Mesodermal cell (in vitro differentiated cells): ENCODE measurements at regions not wholly inside any gene's neighbourhood (a gene's known extent, or its start where the extent isn't known, plus 50 kb on each side); places are given as distances from the start of the nearest gene placed in this dataset.
A peak's percentile ranks its signal among the peaks of the same experiment; 100 is the strongest.

Experiments
- H3K27ac ChIP-seq: 2 replicates; pipeline ENCODE4 v1.7.0; 2013; ENCODE audit warnings: mild to moderate bottlenecking, low read depth, low read length, moderate library complexity; ENCODE audit not compliant: severe bottlenecking
- H3K36me3 ChIP-seq: 2 replicates; pipeline ENCODE4 v1.7.1; 2013; ENCODE audit warnings: mild to moderate bottlenecking, low read length, moderate library complexity; ENCODE audit not compliant: control insufficient read depth, insufficient read depth
- H3K4me1 ChIP-seq: one replicate; pipeline ENCODE4 v1.7.1; 2013; ENCODE audit warnings: mild to moderate bottlenecking, low read length; ENCODE audit not compliant: insufficient read depth, control insufficient read depth, poor library complexity, severe bottlenecking
- H3K4me3 ChIP-seq: 2 replicates; pipeline ENCODE4 v1.7.0; 2013; ENCODE audit warnings: low read length, control low read depth, mild to moderate bottlenecking; ENCODE audit not compliant: insufficient read depth, poor library complexity, severe bottlenecking; ENCODE audit errors: extremely low read depth
- H3K9me3 ChIP-seq: 2 replicates; pipeline ENCODE4 v1.7.1; 2013; ENCODE audit warnings: mild to moderate bottlenecking, low read length, moderate library complexity; ENCODE audit not compliant: control insufficient read depth
- WGBS, 2 experiments: methylation state at CpG; one replicate each; pipeline ENCODE4 v1.1.5; 2013; ENCODE audit warnings: missing lambda C conversion rate in 2 of 2; ENCODE audit not compliant: insufficient coverage in 2 of 2; 5-methylcytosine and 5-hydroxymethylcytosine counted together

DNA sequence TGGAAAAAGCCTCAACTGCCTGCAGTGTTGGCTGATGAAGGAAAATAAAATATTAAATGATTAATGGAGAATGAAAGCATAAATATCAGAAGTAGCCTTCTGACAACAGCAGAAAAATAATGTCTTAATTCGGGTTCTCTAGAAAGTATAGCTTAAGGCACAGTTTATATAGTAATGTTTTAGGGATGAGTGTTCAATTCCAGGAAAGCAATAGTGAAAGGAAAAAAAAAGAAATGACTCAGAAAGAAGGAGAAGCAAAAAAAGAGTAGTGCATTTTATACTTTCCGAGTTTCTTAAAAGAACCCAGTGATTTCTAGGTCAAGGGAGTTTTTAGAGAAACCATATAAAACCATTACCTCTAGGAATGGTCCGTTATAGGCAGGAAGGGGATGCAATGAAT, 137.3 kb downstream of the HTR1B start:
- WGBS, 2 experiments, result 92 to 100% methylated on average over 1 of the region's 3 CpGs
- Histone ChIP-seq H3K36me3 (no peaks in the 10 kb centered on the region), H3K27ac (no peak overlapping the region)

DNA sequence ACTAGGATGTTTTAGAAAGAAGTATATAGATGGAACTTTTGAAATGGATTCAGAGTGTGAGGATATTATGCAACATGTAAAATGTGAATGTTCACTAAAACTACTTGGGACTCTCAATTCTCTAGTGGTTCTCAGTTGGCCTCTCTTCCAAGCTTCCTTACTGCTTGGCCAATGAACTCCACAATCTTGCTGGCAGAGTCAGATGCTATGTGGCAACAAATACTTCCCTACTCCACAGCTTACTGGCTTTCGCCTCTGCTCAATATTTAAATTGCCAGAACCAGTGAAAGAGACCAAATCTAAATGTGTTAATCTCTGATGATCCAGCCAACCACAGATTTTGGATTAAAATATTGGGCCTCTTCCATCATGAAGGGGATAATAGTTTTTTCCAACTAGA, 138.4 kb downstream of the HTR1B start:
- Histone ChIP-seq H3K4me1 (no peaks in the 10 kb centered on the region), H3K4me3 (no peak overlapping the region), H3K36me3 (no peaks in the 10 kb centered on the region), H3K9me3 (no peaks in the 10 kb centered on the region), H3K27ac (no peak overlapping the region)
- no CpG with 5 or more reads among the region's 1 CpG for WGBS, 2 experiments

More for the DNA sequence above, 137.3 kb downstream of the HTR1B start:
- no peaks in the 10 kb centered on the region for H3K4me1 ChIP-seq
- no peak overlapping the region for H3K4me3 ChIP-seq
- no peaks in the 10 kb centered on the region for H3K9me3 ChIP-seq

DNA sequence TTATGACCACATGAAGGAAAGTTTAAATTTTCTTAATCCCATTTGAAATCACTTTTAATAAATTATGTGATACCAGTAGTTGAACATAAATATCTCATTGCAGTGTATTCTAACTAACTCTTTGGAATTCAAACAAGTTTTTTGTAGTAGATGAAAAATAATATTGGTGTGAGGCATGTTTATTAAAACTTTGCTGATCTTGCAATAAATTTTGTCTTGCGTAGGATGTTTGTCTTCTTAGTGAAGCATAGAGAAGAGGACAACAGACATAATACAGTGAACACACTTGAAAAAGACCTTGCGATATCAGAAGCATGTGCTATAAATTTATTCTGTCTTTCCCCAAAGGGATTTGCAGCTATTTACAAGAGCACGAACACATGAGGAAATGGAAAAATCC, 140.7 kb downstream of the HTR1B start:
- H3K36me3 ChIP-seq, result no peaks in the 10 kb centered on the region
- H3K4me3 ChIP-seq, result no peak overlapping the region
- H3K9me3 ChIP-seq, result no peaks in the 10 kb centered on the region
- H3K27ac ChIP-seq, result no peak overlapping the region
- 100% methylated on average over 1 of the region's 3 CpGs; no CpG with 5 or more reads in 1 of the 2 experiments for WGBS, 2 experiments
- no peaks in the 10 kb centered on the region for H3K4me1 ChIP-seq

DNA sequence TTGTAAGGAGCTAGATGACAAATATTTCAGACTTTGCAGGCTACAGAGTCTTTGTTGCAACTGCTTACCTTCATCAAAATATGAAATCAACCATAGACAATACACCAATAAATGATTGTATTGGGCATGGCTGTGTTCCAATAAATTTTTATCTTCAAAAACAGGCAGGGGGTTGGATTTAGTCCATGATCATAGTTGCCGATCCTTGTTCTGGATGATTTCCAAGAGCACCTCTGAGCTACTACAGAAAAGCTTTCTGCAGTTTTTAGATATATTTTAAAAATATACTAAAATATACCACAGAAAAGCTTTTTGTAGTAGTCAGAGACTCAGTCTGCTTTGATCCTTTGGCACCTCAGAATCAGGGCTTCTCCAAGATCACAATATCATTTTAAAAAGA, 145.0 kb downstream of the HTR1B start:
- Histone ChIP-seq H3K4me1 (no peaks in the 10 kb centered on the region), H3K36me3 (no peaks in the 10 kb centered on the region), H3K9me3 (no peaks in the 10 kb centered on the region), H3K27ac (no peak overlapping the region), H3K4me3 (no peak overlapping the region)
- whole genome bisulfite sequencing, 2 experiments, result no CpG with 5 or more reads among the region's 1 CpG

DNA sequence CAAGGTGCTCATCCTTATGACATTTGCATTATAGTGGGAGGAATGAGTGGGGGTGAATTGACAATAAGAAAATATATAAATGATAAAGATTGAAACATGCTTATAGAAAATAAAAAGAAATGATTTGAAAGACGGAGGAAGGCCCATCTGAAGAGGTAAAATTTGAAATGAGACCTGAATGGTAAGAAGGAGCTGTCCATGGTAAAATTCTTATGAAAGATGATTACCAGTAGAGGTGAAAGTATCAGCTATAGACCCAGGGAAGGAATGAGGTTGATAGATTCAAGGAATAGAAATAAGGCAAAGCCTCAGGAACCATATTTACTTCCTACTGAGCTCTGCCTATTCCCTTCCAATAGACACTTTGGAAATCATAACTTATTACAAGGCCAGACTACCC, 149.7 kb downstream of the HTR1B start:
- Histone ChIP-seq H3K4me3 (no peak overlapping the region), H3K4me1 (no peaks in the 10 kb centered on the region), H3K27ac (no peak overlapping the region), H3K9me3 (no peaks in the 10 kb centered on the region), H3K36me3 (no peaks in the 10 kb centered on the region)
- WGBS, 2 experiments, result 83 to 93% methylated on average over 1 of the region's 1 CpG

DNA sequence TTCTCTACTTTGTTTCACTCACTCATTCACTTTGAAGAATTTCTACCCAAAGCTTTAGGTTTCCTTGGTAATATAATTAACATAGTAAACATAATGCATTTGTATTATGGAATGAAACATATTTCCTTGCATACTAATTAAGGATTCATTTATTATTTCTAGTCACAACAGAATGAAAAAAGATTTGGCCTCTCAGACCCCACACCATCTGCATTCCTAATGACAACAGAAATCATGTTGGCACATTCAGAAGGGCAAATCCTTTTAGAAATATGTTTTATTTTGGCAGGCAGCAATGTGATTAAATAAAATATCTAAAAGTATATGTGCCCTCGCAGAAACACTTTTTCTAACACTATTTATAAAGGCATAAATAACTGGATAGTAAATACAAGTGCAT, 163.4 kb downstream of the HTR1B start:
- Histone ChIP-seq H3K9me3 (no peaks in the 10 kb centered on the region), H3K4me3 (no peak overlapping the region), H3K27ac (no peak overlapping the region), H3K4me1 (no peaks in the 10 kb centered on the region), H3K36me3 (no peaks in the 10 kb centered on the region)
- no CpG with 5 or more reads among the region's 1 CpG for WGBS, 2 experiments

DNA sequence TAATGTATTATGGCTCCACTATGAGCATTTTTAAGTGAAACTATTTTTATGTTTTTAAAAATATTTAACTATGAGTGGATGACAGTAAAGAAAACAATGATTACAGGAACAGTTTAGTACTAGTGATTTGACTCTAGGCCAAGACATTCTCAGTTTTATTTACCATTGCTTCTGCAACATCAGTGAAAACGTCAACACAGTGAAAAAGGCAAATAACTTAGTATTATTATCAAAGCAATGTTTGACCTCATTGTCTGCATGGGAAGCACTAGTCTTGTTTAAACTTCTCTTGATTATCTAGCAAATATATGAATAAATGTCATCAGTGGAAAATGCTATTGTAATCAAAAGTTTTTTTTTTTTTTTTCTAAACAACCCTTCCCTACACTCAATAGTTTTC, 165.0 kb downstream of the HTR1B start:
- Histone ChIP-seq H3K27ac (no peak overlapping the region), H3K36me3 (no peaks in the 10 kb centered on the region), H3K9me3 (no peaks in the 10 kb centered on the region), H3K4me3 (no peak overlapping the region), H3K4me1 (peaks cover 3% of the 10 kb centered on the region)
- WGBS, 2 experiments, result 80% methylated on average over 1 of the region's 1 CpG; no CpG with 5 or more reads in 1 of the 2 experiments

DNA sequence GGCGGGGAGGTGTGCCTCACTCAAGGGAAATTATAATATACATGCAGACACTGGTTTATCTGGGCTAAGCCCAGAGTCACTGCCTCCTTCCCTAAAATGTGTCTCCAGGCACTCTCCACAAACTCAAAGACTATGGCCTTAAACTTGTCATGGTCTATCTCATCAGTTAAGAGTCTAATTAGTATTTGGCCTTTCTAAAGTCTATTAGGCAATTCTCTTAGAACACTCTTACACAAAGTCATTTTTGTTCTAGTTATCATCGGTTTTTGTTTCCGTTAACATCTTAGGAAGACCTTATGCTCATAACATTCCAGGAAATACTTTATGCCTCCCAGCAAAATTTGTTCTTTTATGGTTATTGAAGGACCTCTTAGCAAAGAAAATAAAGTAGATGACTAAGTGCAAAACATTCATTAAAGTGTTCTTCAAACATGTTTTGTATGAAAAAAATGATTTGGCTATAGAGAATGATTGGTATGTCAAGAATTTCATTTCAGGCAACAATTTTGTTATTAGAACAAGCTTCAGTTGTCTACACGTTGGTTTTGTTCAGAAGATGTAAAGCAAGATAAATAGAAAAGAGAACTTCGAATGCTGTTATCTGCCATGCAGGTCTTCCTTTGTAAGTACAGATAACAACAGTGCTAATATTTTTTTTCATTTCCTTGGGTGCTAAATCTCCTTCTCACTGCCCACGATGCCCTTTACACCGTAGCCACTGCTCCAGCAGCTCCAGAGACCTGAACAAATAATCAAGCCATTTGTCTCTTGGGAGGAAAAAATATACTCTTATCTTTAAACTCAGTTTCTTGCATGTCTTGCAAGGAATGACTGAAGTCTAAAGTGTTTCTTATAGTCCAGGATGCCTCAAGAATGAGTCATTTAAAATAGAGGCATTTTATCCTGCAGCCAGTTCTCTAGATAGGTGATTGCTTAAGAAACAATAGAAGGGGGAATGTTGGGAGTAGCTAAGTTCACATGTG, 170.4 kb downstream of the HTR1B start:
- H3K4me1 ChIP-seq, result peaks cover 19% of the 10 kb centered on the region
- H3K27ac ChIP-seq, result peak overlapping the region; percentile 78
- H3K4me3 ChIP-seq, result no peak overlapping the region
- H3K9me3 ChIP-seq, result no peaks in the 10 kb centered on the region
- WGBS, 2 experiments, result 80% methylated on average over 1 of the region's 7 CpGs; no CpG with 5 or more reads in 1 of the 2 experiments
- H3K36me3 ChIP-seq, result no peaks in the 10 kb centered on the region

DNA sequence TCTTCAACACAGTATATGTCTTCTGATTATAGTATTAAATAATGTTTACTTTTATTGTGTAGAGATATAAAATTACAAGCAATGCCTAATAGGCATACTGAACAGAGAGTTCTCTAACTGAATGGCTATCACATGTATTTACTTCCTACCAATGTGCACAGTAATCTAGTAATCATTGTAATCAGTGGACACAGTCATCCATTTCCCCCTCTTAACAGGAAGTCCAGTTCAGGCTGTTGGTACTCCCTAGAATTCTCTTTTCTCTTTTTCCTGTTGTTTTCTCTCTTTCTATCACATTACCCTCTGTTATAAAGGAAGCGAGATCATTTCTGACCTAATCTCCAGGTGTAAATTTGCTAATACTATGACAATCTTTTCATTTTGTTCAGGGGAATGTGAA, 172.5 kb downstream of the HTR1B start:
- Histone ChIP-seq H3K4me3 (no peak overlapping the region), H3K4me1 (peaks cover 19% of the 10 kb centered on the region)
- WGBS, 2 experiments, result no CpG with 5 or more reads among the region's 1 CpG

DNA sequence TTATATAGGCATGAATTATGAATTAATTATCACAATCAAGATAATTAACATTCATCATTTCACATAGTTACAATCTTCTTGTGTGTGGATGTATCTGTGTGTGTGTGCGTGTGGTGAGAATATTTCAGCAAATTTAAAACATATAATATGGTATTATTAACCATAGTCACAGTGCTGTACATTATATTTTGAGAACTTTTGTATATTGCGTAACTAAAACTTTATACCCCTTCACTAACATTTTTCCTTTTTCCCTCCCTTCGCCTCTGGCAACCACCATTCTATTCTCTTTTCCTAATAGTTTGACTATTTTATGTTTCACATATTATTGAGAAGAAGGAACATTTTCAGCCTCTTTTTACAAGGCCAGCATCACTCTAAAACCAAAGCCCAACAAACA, 176.8 kb downstream of the HTR1B start:
- Histone ChIP-seq H3K9me3 (no peaks in the 10 kb centered on the region), H3K27ac (no peak overlapping the region), H3K4me3 (no peak overlapping the region), H3K4me1 (peaks cover 4% of the 10 kb centered on the region), H3K36me3 (no peaks in the 10 kb centered on the region)
- WGBS, 2 experiments, result no CpG with 5 or more reads among the region's 3 CpGs

More for the DNA sequence above, 172.5 kb downstream of the HTR1B start:
- Histone ChIP-seq H3K36me3 (no peaks in the 10 kb centered on the region), H3K9me3 (no peaks in the 10 kb centered on the region), H3K27ac (no peak overlapping the region)

DNA sequence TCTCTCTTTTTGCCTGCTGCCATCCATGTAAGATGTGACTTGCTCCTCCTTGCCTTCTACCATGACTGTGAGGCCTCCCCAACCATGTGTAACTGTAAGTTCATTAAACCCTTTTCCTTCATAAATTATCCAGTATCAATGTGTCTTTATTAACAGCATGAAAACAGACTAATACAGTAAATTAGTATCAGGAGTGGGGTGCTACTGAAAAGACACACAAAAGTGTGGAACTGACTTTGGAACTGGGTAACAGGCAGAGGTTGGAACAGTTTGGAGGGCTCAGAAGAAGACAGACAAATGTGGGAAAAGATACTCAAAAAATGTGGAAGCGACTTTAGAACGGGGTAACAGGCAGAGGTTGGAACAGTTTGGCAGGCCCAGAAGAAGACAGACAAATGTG, 189.4 kb downstream of the HTR1B start:
- H3K4me1 ChIP-seq, result no peaks in the 10 kb centered on the region
- H3K27ac ChIP-seq, result no peak overlapping the region
- no peak overlapping the region for H3K4me3 ChIP-seq
- WGBS, 2 experiments, result 72 to 77% methylated on average over 2 of the region's 2 CpGs
- H3K9me3 ChIP-seq, result peaks cover 28% of the 10 kb centered on the region
- no peaks in the 10 kb centered on the region for H3K36me3 ChIP-seq
